Suprapubic skin (tissue), 3 donors: ENCODE measurements at regions not wholly inside any gene's neighbourhood (a gene's known extent, or its start where the extent isn't known, plus 50 kb on each side); places are given as distances from the start of the nearest gene placed in this dataset.

Experiments
- EP300 ChIP-seq: sonication (generic); formaldehyde crosslinking; IDR thresholded peaks from one replicate; pipeline ENCODE4 v1.6.1; 2017; ENCODE audit warnings: antibody characterized with exemption
- POLR2A ChIP-seq, 2 donors: fragments of 450-650 bp; IDR thresholded peaks; one replicate each; pipeline ENCODE4 v1.6.1; 2017; ENCODE audit warnings: antibody characterized with exemption in 2 of 2, mild to moderate bottlenecking in 2 of 2, moderate library complexity in 2 of 2
- TF ChIP-seq, protein P1 (sequence below), 2 donors: fragments of 200-600 bp in 1 of 2; fragments of 450-650 bp in 1 of 2; sonication (generic) in 1 of 2; IDR thresholded peaks; one replicate each; pipeline ENCODE4 v1.5.1; 2016 to 2019; ENCODE audit warnings: antibody characterized with exemption in 2 of 2, mild to moderate bottlenecking in 1 of 2, moderate library complexity in 1 of 2

GRCh38 chr16:5790512-5790911 lies 692.9 kb upstream of the EEF2KMT start:
- TF ChIP-seq POLR2A (IDR thresholded peaks at IDR 0.05) (no peak), EP300 (no peak)
- TF ChIP-seq, protein P1, sequence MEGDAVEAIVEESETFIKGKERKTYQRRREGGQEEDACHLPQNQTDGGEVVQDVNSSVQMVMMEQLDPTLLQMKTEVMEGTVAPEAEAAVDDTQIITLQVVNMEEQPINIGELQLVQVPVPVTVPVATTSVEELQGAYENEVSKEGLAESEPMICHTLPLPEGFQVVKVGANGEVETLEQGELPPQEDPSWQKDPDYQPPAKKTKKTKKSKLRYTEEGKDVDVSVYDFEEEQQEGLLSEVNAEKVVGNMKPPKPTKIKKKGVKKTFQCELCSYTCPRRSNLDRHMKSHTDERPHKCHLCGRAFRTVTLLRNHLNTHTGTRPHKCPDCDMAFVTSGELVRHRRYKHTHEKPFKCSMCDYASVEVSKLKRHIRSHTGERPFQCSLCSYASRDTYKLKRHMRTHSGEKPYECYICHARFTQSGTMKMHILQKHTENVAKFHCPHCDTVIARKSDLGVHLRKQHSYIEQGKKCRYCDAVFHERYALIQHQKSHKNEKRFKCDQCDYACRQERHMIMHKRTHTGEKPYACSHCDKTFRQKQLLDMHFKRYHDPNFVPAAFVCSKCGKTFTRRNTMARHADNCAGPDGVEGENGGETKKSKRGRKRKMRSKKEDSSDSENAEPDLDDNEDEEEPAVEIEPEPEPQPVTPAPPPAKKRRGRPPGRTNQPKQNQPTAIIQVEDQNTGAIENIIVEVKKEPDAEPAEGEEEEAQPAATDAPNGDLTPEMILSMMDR (IDR thresholded peaks at IDR 0.05): no peak
